CD1c-positive myeloid dendritic cell (primary cell): ENCODE measurements at regions not wholly inside any gene's neighbourhood (a gene's known extent, or its start where the extent isn't known, plus 50 kb on each side); places are given as distances from the start of the nearest gene placed in this dataset.
"Not testable (repeated sequence)": the region's sequence is repeated elsewhere in the genome, so short reads cannot be mapped to it uniquely, and the experiment has no call there.

Source experiments
- DNase-seq: peaks from one replicate; pipeline ENCODE4 v3.0.0-alpha.2; 2016; ENCODE audit errors: extremely low spot score

DNA sequence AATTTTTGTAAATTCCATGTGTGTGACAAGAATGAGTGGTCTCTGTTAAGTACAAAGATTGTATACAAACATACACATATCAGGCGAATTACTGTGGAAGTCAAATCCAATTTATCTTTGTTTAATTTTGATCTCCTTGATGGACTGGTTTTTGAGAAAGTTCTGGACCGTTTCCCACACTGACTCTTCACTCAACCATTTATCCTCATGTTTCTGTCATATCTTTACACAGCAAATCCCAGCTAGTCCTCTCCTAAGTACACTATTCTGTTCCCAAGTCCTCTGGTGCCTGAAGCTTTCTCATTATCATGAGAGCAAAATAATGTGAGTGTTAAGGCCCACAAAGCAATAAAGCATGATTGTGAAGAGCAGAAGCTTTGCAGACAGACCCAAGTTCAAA, 189.9 kb downstream of the WNT5A start:
- DNase-seq, result no peak

DNA sequence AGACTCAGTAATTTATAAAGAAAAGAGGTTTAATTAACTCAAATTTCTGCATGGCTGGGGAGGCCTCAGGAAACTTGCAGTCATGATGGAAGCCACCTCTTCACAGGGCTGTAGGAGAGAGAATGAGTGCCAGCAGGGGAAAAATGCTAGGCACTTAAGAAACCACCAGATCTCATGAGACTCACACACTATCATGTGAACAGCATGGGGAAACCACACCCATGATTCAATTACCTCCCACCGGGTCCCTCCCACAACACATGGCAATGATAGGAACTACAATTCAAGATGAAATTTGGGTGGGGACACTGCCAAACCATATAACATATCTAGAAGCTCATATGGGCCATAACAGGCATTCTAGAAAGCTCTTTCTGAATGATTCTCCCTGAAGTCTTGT, 190.3 kb downstream of the WNT5A start:
- no peak for DNase-seq

DNA sequence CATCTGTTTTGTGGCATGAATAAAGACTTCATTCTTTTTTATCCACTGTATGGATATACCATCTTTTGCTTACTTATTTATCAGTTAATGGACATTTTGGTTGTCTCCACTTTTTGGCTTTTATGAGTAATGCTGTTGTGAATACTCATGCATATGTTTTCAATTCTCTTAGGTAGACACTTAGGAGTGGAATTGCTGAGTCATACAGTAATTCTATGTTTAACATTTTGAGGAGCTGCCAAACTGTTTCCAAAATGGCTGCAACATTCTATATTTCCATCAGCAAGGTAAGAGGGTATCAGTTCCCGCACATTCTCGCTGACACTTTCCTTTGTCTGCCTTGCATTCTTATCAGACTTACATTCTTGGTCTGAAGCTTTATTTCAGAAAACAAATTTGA, 191.1 kb downstream of the WNT5A start:
- no peak for DNase-seq

DNA sequence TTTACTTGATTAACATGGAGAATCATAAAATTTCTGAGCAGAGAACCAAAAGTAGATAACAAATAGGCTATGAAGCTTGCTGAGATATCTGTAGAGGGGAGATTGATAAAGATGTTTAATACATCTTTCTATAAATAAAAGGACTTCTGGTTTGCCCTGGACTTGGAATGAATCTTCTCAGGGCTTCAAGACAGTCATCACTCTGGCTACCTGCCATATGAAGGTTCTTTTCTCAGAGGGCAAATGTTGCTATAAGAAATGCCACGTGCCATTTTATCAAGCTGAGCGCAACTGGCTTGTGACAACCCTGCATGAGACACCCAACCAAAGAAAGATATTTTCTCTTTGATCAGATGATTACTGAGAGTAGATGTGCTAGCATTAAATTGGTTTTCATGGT, 192.5 kb downstream of the WNT5A start:
- no peak for DNase-seq

DNA sequence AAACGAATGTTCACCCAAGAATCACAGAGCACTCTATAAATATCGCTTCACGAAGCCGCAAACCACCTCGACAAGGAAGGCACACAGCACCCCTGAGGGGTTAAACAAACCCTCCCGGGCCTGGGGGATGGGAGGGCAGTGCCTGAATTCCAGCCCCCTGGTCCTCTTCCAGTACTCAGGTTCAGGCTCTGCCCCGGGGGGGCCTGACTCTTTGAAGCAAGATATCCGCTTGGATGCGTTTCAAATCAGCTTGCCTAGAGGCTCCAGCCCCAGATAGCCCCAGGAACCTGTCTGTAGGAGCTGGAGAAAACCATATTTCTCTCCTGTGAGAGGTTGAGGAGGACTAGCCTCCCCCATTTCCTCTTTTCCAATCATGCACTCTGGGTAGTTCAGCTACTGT, 194.7 kb downstream of the WNT5A start:
- no peak for DNase-seq

DNA sequence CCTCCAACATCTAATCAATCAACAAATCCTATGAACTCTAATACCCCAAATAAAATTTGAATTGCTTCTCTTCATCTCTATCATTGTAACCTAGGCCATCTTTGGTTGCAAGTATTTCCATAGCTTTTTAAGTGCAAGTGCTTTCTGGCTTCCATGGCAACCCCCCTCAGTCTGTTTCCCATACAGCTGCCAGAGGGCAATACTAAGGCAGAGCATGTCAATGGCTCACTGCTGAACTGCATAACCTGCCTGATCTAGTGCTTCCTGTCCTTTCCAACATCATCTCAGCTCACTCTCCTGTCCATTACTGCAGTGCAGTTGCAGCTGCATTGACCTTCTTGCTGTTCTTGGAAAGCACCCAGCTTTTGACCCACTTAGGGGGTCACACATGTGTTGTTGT, 198.4 kb downstream of the WNT5A start:
- DNase-seq, result no peak

DNA sequence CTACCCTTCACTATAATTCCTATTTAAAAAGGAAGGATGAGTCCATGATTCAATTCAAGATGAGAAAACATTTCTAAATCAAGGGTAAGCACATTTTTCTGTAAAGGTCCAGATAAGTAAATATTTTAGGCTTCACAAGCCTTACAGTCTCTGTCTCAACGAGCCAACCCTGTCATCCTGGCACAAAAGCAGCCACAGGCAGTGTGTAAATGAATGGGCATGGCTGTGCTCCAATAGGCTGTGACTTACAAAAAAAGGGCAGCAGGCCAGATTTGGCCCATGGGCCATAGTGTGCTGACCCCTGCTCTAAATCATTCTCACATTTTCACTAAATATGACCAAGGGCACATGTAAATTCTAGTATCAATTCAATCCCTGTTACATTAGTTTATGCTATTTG, 200.4 kb downstream of the WNT5A start:
- DNase-seq, result no peak

DNA sequence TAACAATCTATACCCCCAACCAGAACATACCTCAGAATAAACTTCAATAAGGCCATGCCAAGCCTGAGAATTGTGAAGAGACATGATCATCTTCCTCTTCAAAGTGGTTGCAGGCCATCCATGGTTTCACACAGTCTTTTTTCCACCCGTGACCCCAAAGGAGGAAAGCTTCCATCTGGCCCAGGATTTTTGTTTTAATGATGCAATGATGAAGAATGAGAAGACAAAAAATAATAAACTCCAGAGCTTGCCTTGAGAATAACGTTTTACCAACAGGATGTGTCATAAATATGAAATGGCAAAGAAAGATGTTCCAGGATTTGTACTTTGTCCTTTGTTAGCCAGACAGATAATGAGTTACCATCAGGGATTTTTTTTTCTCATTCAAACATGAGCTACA, 201.9 kb downstream of the WNT5A start:
- DNase-seq, result no peak

DNA sequence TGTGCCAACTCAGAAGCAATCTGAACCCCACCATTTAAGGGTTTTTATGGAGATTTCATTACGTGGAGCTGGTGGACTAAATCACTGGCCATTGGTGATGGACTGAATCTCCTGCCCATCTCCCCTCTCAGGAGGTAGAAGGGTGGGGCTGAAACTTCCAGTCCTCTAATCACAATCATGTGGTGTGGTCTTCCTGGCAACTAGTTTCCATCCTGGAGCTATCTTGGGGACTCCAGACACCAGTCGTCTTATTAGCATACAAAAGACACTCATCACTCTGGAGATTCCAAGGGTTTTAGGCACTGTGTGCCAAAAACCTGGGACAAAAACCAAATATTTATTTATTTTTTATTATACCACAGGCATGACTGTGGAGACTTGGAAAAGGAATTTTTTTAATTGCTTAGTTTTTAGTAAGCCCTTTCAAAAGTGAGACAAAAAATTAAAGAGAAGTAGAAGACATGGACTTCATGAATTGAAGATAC, 203.6 kb downstream of the WNT5A start:
- no peak for DNase-seq

DNA sequence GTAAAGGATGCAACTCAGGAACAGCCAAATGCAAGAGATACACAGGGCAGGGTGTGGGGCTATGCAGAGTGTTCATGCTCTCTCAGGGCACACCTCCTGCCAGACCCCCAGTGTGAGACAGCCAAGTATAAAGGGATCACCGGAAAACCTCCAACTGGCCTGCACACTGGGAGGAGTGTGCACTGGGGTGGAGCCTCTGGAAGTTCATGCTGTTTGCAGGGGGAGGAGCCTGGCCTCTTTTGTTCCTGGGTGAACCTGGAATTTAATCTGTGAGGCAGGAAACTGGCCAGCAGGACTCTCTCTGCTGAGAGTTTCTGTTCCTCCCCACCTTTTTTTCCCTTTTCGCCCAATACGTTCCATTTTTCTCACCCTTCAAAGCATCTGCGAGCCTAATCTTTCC, 204.1 kb downstream of the WNT5A start:
- no peak for DNase-seq

DNA sequence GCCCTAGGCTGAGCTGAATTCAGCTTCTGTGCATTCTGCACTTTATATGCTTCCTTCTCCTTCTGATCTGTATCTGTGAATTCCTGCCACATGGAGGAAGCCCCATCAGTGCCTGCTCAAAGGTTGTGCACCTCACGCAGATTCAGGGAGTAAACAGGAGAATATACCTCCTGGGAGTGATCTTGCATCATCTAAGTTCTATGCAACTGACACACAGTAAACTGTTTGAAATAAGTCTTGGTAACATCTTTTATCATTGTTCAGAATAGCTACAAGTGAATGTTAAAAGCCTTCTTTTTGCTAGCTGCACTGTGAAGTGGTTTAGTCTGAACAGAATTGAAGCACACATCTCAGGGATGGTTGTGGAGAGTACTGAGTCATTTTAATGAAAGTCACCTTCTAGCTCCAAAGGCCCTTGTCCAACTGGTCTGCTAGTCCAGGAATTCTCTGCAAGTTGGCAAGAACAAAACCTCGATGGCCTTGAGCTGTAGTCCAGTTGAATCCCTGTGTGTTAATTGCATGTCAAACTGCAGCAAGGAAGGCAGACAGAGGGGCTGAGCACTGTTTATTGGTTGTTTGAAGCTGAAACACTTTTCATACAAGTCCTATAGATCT, 215.0 kb downstream of the WNT5A start:
- DNase-seq, result no peak

DNA sequence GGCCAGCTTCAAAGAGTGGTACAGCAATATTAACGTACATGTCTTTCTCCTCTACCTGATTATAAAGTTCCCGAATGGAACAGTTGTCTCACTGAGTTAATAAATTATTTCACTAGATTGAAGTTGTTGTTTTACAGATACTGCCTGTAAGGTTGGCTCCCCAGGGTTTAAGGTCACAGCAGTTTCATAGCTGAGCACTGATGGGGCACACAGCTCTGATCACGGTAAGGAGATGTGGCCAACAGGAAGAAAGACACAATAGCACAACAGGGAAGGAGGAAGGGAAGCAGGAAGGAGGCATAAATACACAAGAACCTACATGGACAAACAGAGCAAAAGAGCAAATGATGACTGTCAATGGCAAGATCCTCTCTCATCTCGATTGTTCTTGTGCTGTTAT, 215.6 kb downstream of the WNT5A start:
- DNase-seq, result no peak

DNA sequence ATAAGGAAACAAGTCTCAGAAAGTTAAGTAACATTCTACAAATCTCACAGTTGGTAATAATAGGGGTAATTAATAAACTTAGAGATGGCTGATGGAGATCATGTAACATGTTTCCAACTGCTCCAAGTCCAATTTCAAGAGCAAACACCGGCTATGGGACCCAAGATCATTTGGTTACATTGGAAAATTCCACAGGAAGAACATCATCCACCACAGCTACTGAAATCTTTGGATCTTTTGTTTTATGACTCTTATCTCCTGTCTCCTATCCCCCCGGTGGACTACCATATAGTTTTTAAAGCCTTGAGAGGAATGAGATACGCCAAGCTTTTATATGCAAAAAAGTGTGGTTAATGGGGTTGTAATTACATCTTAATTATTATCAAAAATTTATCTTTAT, 216.1 kb downstream of the WNT5A start:
- DNase-seq, result no peak

DNA sequence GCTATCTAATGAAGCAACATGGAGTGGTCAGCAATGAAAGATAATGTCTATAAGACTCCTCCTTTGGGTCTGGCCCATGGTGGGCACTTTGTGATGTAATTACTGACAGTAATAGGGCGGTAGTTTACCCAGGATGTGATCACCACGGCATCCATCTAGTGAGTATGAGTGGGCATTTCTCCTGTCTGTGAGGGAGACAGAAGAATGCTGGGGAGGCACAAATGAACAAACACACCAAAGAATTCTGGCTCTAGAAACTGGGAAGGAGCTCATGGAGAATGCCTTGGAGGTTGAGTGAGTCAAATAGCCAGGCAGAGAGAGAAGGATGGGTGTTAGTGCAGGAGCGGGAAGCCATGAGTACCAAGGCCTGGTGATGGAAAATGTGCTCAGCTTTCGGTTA, 217.5 kb downstream of the WNT5A start:
- no peak for DNase-seq

DNA sequence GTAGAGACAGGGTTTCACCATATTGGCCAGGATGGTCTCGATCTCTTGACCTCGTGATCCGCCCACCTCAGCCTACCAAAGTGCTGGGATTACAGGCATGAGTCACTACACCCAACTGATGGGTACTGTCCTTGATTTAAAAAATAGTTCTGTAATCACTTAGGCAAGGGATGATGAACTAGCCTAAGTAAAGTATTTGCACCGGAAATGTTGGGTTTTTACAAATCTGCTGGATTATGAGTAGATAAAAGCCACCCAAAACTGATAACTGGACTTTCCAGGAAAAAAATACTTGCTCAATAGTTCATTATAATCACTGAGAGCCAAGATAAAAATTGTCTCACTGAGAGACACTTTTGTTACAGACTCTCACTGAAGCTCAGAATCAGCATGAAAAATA, 218.0 kb downstream of the WNT5A start:
- no peak for DNase-seq

DNA sequence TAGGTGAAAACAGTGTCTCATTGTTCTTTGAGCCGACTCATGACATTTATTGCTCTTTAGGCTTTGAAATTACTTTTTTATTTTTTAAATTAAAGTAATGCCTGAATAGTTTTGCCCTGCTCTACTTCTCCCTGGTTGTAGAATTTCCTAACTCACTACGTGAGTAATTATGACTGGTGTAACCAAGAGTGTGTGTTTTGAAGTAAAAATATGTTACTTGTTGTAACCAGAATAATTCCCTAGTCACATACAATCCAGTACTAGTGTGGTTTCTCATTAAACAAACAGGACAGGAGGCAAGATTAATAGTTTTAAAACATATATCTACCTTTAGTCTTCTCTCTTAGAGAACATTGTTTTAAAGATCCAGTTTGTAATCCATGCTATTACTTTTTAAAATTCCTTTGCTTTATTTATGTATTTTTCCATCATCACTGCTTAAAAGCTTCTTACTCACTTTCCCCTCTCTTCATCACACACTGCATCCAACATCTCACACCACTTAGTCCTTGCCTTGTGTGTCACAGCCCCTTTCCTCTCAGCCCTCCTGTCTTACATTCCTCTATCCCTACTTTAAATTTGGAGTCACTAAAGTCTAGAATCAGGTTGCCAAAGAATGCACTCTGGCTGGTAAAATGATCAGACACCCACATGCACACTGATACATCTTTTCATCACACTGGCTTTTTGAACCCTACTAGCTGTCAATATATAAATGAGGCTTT, 219.7 kb downstream of the WNT5A start:
- DNase-seq, result no peak

DNA sequence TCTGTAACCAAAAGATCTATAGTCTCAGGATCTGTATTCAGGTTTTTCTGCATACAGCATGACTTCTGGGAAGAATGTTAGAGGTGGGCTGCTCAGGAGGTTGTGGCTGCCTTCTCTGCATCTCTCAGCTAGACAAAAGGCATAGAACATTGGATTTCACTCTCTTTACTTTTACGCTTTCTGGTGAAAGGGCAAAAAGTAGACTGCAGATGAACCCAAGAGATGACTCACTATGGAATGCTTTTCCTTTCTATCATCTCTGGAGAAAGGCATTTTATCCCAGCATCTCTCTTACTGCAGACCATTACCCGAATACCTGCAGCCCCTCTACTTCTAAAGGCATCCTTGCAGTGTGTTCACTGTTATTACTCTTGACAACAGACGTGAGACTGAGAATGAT, 222.2 kb downstream of the WNT5A start:
- DNase-seq, result no peak

DNA sequence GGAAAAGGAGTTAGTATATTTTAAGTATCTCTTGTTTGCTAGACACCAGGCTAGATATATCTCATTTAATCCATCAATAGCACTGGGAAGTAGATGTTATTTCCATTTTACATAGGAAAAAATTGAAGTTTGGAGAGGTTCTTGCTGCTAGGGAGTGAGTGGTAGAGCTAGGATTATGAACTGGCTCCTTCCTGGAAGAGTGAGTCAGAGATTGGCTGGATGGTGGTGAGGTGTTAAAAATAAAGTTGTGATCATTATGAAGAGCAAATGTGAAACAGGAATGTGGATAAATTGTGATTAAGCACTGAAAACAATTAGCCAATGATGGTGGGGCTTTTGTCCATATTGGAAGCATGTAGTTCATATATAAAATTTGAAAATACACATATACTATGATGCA, 234.2 kb downstream of the WNT5A start:
- DNase-seq, result no peak

DNA sequence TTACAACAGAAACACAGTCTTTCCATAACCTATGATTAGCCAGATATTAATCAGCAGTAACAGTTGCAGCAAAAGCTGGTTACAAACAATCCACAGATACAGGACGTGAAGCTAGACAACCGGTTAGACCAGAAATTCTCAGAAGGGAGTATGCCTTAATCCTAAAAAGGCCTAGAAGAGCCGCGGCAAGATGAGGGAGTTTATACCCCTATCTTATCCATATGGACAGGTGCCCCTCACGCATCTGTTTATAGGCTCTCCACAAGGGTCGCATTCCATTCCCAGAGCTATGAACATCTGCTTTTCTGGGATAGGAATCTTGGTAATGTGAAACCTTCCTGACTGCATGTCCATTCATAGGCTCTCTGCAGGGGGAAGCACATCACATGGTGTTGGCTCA, 237.9 kb downstream of the WNT5A start:
- not testable (repeated sequence) for DNase-seq

DNA sequence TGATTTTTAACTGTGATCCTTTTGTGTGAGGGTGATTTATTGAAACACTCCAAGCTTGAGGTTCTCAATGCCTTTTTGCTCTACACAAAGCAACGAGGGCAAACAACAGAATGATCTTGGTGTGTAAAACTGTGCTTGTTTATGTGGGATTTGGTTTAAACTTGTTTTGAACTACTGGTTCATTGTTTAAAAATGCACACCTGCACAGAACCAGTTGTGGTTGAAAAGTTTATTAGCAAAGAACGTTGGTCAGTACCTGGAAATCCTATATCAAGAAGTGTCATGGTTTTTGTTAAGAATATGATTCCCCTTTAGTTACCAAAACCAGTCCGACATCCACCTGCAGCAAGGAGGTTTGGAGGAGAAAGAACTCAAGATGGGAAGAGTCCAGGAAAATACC, 239.4 kb downstream of the WNT5A start:
- no peak for DNase-seq

DNA sequence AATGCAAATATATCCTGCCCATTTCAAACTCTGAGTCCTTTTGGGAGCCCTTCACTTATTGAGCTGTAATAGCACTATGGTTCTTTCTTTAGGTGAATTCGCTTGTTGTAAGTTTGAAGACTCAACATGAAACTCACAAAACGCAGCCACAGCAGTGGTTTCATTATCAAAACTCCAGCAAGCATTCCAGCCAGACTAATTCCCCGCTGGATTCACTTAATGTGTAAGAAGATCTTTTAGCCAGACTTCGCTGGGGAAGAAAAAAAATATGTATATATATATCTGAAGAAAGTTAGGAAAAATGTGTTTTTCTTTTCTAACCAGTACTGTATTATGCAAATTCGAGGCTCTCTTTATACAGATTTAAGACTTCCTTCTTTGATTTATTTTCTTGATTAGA, 241.1 kb downstream of the WNT5A start:
- no peak for DNase-seq

DNA sequence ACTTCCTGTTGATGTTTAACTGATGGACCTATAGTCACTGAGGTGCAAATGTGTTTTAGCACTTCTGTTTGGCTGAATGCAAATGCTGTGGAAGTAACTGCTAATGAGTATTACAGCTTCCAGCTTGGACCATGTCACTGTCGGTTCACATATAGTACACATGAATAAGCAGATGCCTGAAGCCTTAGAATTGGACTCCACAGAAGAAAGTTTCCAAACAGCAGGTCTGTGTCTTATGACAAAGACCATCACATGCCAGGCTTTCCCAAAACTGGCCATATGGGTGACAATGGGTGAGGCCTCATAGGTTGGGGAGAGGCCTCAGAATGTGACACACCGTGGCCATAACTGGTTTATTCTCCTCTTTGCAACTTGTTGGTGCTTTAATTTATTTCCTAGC, 241.8 kb downstream of the WNT5A start:
- DNase-seq, result no peak

DNA sequence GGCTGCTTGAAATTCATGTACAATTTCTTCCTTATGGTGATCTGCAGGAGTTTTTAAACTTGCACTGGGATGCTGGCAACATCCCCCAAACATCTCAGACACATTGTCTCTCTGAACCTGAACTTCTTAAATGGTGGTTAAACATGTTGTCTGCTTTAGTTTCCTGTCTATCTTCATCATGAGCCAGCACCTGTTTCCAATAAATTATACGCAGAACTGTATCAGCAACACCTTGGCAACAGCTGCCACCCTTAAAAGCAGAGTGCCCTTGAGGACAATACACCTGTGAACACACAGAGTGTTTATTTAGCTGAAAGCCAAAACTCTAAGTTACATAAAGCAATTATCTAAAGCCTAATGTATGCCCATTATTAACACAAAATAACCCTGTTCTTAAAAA, 242.9 kb downstream of the WNT5A start:
- no peak for DNase-seq

DNA sequence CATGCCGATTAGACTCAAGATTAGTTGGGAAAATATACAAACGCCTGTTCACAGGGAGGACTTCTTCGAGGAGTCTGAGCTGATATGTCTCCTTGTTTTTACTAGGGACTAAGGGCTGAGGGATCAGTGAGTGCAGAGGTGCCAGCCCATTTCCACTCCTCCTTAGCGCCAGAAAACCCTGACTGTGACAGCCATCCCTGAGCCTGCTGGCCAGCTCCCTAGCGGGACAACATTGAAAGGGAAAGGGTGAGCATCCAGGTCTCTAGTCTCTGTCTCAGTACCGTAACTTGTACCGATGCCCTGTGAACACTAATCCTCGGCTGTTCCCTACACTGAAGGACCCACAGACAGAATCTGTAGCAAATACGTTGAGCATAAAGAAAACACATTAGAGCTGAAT, 243.4 kb downstream of the WNT5A start:
- DNase-seq, result no peak
